Sigmoid colon (tissue), 6 donors: ENCODE measurements at regions not wholly inside any gene's neighbourhood (a gene's known extent, or its start where the extent isn't known, plus 50 kb on each side); places are given as distances from the start of the nearest gene placed in this dataset.

Experiments used
- DNase-seq: peaks from one replicate; pipeline ENCODE4 v3.0.0-alpha.2; 2019
- H3K27ac ChIP-seq, 4 donors: fragments of 200-600 bp; sonication (generic); one replicate each; pipeline ENCODE4 v1.5.1; 2016 to 2019; ENCODE audit warnings: mild to moderate bottlenecking in 1 of 4
- H3K27me3 ChIP-seq, 3 donors: fragments of 200-600 bp; sonication (generic); one replicate each; pipeline ENCODE4 v1.5.1; 2019; ENCODE audit warnings: mild to moderate bottlenecking in 1 of 3
- H3K36me3 ChIP-seq, 4 donors: fragments of 200-600 bp; sonication (generic); one replicate each; pipeline ENCODE4 v1.5.1; 2016 to 2019
- H3K4me1 ChIP-seq, 4 donors: fragments of 200-600 bp; sonication (generic); one replicate each; pipeline ENCODE4 v1.5.1; 2017 to 2019
- H3K4me3 ChIP-seq, 4 donors: fragments of 200-600 bp; sonication (generic); one replicate each; pipeline ENCODE4 v1.5.1; 2017 to 2019; ENCODE audit warnings: mild to moderate bottlenecking in 2 of 4, moderate library complexity in 1 of 4
- H3K9me3 ChIP-seq, 4 donors: fragments of 200-600 bp in 3 of 4; sonication (generic) in 3 of 4; one replicate each; pipeline versions ENCODE4 v1.5.1 to v1.6.1; 2013 to 2019
- CTCF ChIP-seq, 4 experiments: fragments of 450-650 bp in 3 of 4; fragments of 200-600 bp in 1 of 4; IDR thresholded peaks; one replicate each; pipeline ENCODE4 v1.5.1; 2016 to 2019; ENCODE audit warnings: antibody characterized with exemption in 4 of 4, mild to moderate bottlenecking in 3 of 4, moderate library complexity in 2 of 4
- EP300 ChIP-seq, 4 donors: sonication (generic); formaldehyde crosslinking; IDR thresholded peaks; one replicate each; pipeline ENCODE4 v1.6.1; 2017; ENCODE audit warnings: antibody characterized with exemption in 4 of 4
- POLR2A ChIP-seq, 2 donors: fragments of 450-650 bp; IDR thresholded peaks; one replicate each; pipeline ENCODE4 v1.6.1; 2016; ENCODE audit warnings: antibody characterized with exemption in 2 of 2, mild to moderate bottlenecking in 2 of 2, moderate library complexity in 2 of 2
- POLR2AphosphoS5 ChIP-seq, 4 donors: sonication (generic); formaldehyde crosslinking; IDR thresholded peaks; one replicate each; pipeline ENCODE4 v1.6.1; 2017; ENCODE audit warnings: antibody characterized with exemption in 4 of 4
- WGBS, 2 donors: extraction: QIAGEN DNeasy Blood & Tissue Kit; methylation state at CpG; one replicate each; pipeline ENCODE4 v1.1.7; 2013; 5-methylcytosine and 5-hydroxymethylcytosine counted together
- intact Hi-C: fragments of 100-400 bp; cut with DNase I; formaldehyde crosslinking; loops from one replicate; pipeline ENCODE4 v1.15.1; 2023
- donor health status: healthy with polysubstance abuse.
- donor health status: healthy.

- Histone ChIP-seq H3K9me3 (no peaks in the 10 kb centered on the region), H3K4me3 (no peak overlapping the region), H3K4me1 (no peaks in the 10 kb centered on the region), H3K27ac (no peak overlapping the region), H3K36me3 (no peaks in the 10 kb centered on the region), H3K27me3 (no peaks in the 10 kb centered on the region)
- DNase-seq, result no peak
- WGBS, 2 donors, result 49 to 67% methylated on average over 2 of the region's 2 CpGs
- TF ChIP-seq POLR2AphosphoS5 (IDR thresholded peaks at IDR 0.05) (no peak), CTCF (IDR thresholded peaks at IDR 0.05) (no peak), EP300 (IDR thresholded peaks at IDR 0.05) (no peak), POLR2A (IDR thresholded peaks at IDR 0.05) (no peak)
- intact Hi-C loops, result no loop called here
These were observed 65.5 kb upstream of the CLINT1 start for GRCh38 chr5:157924490-157924889.

DNA sequence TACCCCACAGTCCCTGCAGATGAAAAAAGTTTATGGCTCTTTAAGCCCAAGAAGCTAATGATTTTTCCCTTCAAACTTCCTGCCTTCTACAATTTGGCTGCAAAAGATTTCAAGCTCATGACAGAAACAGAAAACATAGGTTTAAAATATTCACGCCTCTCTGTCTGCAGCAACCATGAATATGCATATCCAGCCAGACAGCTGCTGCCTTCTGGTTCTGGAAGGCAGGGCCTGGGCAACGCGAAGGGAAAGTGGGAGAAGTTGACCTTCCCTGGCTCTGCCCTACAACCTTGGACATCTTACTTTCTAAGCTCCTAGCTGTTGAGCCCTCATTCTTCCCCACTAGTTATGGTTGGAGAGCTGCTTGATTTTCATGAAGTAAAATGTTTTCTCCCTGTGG, 64.8 kb upstream of the CLINT1 start:
- DNase-seq, result no peak
- Histone ChIP-seq H3K27ac (no peak overlapping the region), H3K36me3 (no peaks in the 10 kb centered on the region), H3K4me1 (peaks cover 0 to 6% (median 4%) of the 10 kb centered on the region in 4 donors), H3K4me3 (no peak overlapping the region), H3K9me3 (no peaks in the 10 kb centered on the region), H3K27me3 (no peaks in the 10 kb centered on the region)
- intact Hi-C loops, result no loop called here
- 54 to 87% methylated on average over 3 of the region's 3 CpGs for WGBS, 2 donors
- TF ChIP-seq CTCF (IDR thresholded peaks at IDR 0.05) (no peak), EP300 (IDR thresholded peaks at IDR 0.05) (no peak), POLR2A (IDR thresholded peaks at IDR 0.05) (no peak), POLR2AphosphoS5 (IDR thresholded peaks at IDR 0.05) (no peak)

DNA sequence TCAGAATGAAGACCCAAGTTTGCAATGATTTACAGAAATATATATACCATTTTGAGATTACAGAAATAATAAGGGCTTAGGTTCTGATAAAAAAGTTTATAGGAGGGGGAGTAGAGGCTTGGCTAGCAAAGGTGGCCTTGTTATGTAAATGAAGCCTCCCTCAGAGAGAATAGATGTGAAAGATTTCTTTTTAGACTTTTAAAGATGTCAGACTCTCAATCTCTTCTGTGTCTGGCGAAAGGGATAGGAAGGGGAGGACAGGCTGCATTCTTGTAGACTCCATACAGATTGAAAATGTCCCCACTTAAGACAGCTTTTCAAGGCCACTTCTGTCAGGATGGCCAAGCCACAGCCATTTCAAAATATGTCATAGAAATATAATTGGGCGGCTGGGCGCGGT, 63.1 kb upstream of the CLINT1 start:
- H3K9me3 ChIP-seq, result no peaks in the 10 kb centered on the region
- peaks cover 0 to 23% (median 13%) of the 10 kb centered on the region in 4 donors for H3K4me1 ChIP-seq
- no peak overlapping the region for H3K27ac ChIP-seq
- intact Hi-C loops, result no loop called here
- TF ChIP-seq POLR2A (IDR thresholded peaks at IDR 0.05), result no peak
- TF ChIP-seq EP300 (IDR thresholded peaks at IDR 0.05), result no peak
- no peak for TF ChIP-seq CTCF (IDR thresholded peaks at IDR 0.05)
- no peak for TF ChIP-seq POLR2AphosphoS5 (IDR thresholded peaks at IDR 0.05)
- no peak overlapping the region for H3K4me3 ChIP-seq
- no peaks in the 10 kb centered on the region for H3K27me3 ChIP-seq
- no peak for DNase-seq
- H3K36me3 ChIP-seq, result no peaks in the 10 kb centered on the region
- 96 to 97% methylated on average over 4 of the region's 4 CpGs for WGBS, 2 donors

- H3K27me3 ChIP-seq, result no peaks in the 10 kb centered on the region
- H3K9me3 ChIP-seq, result no peaks in the 10 kb centered on the region
- 71 to 87% methylated on average over 3 of the region's 3 CpGs for WGBS, 2 donors
- no peak overlapping the region for H3K27ac ChIP-seq
- intact Hi-C loops, result no loop called here
- TF ChIP-seq CTCF (IDR thresholded peaks at IDR 0.05) (no peak), POLR2A (IDR thresholded peaks at IDR 0.05) (no peak), EP300 (IDR thresholded peaks at IDR 0.05) (no peak)
- H3K36me3 ChIP-seq, result no peaks in the 10 kb centered on the region
- no peak for DNase-seq
- no peak overlapping the region for H3K4me3 ChIP-seq
- peaks cover 0 to 30% (median 20%) of the 10 kb centered on the region in 4 donors for H3K4me1 ChIP-seq
These were observed 61.9 kb upstream of the CLINT1 start for GRCh38 chr5:157920828-157921170.
